ENCODE measurements at regions not wholly inside any gene's neighbourhood (a gene's known extent, or its start where the extent isn't known, plus 50 kb on each side); places are given as distances from the start of the nearest gene placed in this dataset.

DNA sequence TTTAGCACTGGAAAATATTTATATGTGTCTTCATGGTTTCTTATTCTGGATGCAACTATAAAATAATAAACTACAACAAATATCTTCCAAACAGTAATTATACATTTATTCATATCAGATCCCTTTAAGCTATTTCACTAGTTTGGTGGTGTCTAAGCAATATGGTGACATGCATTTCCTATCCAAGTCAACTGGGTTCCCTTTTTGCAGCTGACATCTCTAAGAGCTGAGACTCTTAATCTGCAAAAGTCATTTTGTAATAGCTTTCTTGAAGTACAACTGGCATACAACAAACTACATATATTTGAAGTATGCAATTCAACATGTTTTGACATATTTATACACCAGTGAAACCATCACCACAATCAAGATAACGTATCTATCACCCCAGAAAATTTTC, 59.9 kb upstream of the SLC1A4 start (continued):
- TF ChIP-seq BRCA1 (IDR thresholded peaks at IDR 0.05; ENCODE audit: low read depth, low read length) (no peak), FOSL1 (IDR thresholded peaks at IDR 0.05; ENCODE audit: insufficient read depth, low read depth, low read length) (no peak), BACH1 (IDR thresholded peaks at IDR 0.05; ENCODE audit: low read length) (no peak), RFX5 (IDR thresholded peaks at IDR 0.05; ENCODE audit: borderline replicate concordance, low read depth, low read length) (no peak)

All from H1 (cell line).